ENCODE measurements at regions not wholly inside any gene's neighbourhood (a gene's known extent, or its start where the extent isn't known, plus 50 kb on each side); places are given as distances from the start of the nearest gene placed in this dataset.
"Not testable (repeated sequence)": the region's sequence is repeated elsewhere in the genome, so short reads cannot be mapped to it uniquely, and the experiment has no call there.

GRCh38 chr2:225773148-225773547 is 373.6 kb downstream of the NYAP2 start:
- no peak for DNase-seq (ENCODE audit: low read depth in 2 of 2)

- no peak for DNase-seq (ENCODE audit: low read depth in 2 of 2)
Measured at GRCh38 chr2:225771701-225772100, 372.2 kb downstream of the NYAP2 start.

- no peak for DNase-seq (ENCODE audit: low read depth in 2 of 2)
Measured at GRCh38 chr2:225768741-225769140, 369.2 kb downstream of the NYAP2 start.

- no peak for DNase-seq (ENCODE audit: low read depth in 2 of 2)
Measured at GRCh38 chr2:225766431-225766830, 366.9 kb downstream of the NYAP2 start.

GRCh38 chr2:225765820-225766219 is 366.3 kb downstream of the NYAP2 start:
- no peak for DNase-seq (ENCODE audit: low read depth in 2 of 2)

GRCh38 chr2:225764346-225764745 is 364.8 kb downstream of the NYAP2 start:
- no peak for DNase-seq (ENCODE audit: low read depth in 2 of 2)

GRCh38 chr2:225763711-225764110 is 364.2 kb downstream of the NYAP2 start:
- DNase-seq (ENCODE audit: low read depth in 2 of 2), result no peak

- DNase-seq (ENCODE audit: low read depth in 2 of 2), result no peak
Measured at GRCh38 chr2:225761396-225761795, 361.9 kb downstream of the NYAP2 start.

GRCh38 chr2:225757248-225757647 is 357.7 kb downstream of the NYAP2 start:
- no peak for DNase-seq (ENCODE audit: low read depth in 2 of 2)

GRCh38 chr2:225756198-225756597 is 356.7 kb downstream of the NYAP2 start:
- DNase-seq (ENCODE audit: low read depth in 2 of 2), result peak in 1 of 2 donors; percentile 6

GRCh38 chr2:225748609-225749008 is 349.1 kb downstream of the NYAP2 start:
- DNase-seq (ENCODE audit: low read depth in 2 of 2), result no peak

GRCh38 chr2:225743996-225744395 is 344.5 kb downstream of the NYAP2 start:
- not testable (repeated sequence) for DNase-seq (ENCODE audit: low read depth in 2 of 2)

- no peak for DNase-seq (ENCODE audit: low read depth in 2 of 2)
Measured at GRCh38 chr2:225742487-225742886, 343.0 kb downstream of the NYAP2 start.

GRCh38 chr2:225740086-225740485 is 340.6 kb downstream of the NYAP2 start:
- DNase-seq (ENCODE audit: low read depth in 2 of 2), result peak in 1 of 2 donors; percentile 63

- no peak for DNase-seq (ENCODE audit: low read depth in 2 of 2)
Measured at GRCh38 chr2:225739328-225739727, 339.8 kb downstream of the NYAP2 start.

GRCh38 chr2:225738735-225739134 is 339.2 kb downstream of the NYAP2 start:
- no peak for DNase-seq (ENCODE audit: low read depth in 2 of 2)

GRCh38 chr2:225737556-225737955 is 338.0 kb downstream of the NYAP2 start:
- peak in 1 of 2 donors; percentile 24 for DNase-seq (ENCODE audit: low read depth in 2 of 2)

GRCh38 chr2:225735844-225736243 is 336.3 kb downstream of the NYAP2 start:
- DNase-seq (ENCODE audit: low read depth in 2 of 2), result peak in 1 of 2 donors; percentile 77

- no peak for DNase-seq (ENCODE audit: low read depth in 2 of 2)
Measured at GRCh38 chr2:225725726-225726125, 326.2 kb downstream of the NYAP2 start.

Measured in lung microvascular endothelial cell (primary cell).